Ovary (tissue), 7 donors: ENCODE measurements at regions not wholly inside any gene's neighbourhood (a gene's known extent, or its start where the extent isn't known, plus 50 kb on each side); places are given as distances from the start of the nearest gene placed in this dataset.

Source experiments
- DNase-seq, 5 donors: peaks; one replicate each; pipeline ENCODE4 v3.0.0-alpha.2; 2019 to 2020
- H3K27ac ChIP-seq, 2 donors: fragments of 200-600 bp; one replicate each; pipeline versions ENCODE4 v1.5.1 to v1.8.0; 2019 to 2022
- H3K27me3 ChIP-seq: fragments of 200-600 bp; one replicate; pipeline ENCODE4 v1.8.0; 2022
- H3K36me3 ChIP-seq: fragments of 200-600 bp; sonication (generic); one replicate; pipeline ENCODE4 v1.5.1; 2019
- H3K4me1 ChIP-seq: one replicate; pipeline ENCODE4 v1.8.1; 2013; ENCODE audit warnings: mild to moderate bottlenecking, moderate library complexity; ENCODE audit not compliant: insufficient read depth
- H3K4me3 ChIP-seq: fragments of 200-600 bp; sonication (generic); one replicate; pipeline ENCODE4 v1.5.1; 2017
- H3K9me3 ChIP-seq, 2 donors: fragments of 200-600 bp in 1 of 2; sonication (generic) in 1 of 2; one replicate each; pipeline versions ENCODE4 v1.5.1 to v1.8.1; 2013 to 2019; ENCODE audit warnings: mild to moderate bottlenecking in 1 of 2, moderate library complexity in 1 of 2
- EP300 ChIP-seq: sonication (generic); formaldehyde crosslinking; IDR thresholded peaks from one replicate; pipeline ENCODE4 v1.6.1; 2017; ENCODE audit warnings: antibody characterized with exemption
- POLR2A ChIP-seq: fragments of 450-650 bp; IDR thresholded peaks from one replicate; pipeline ENCODE4 v1.6.1; 2017; ENCODE audit warnings: antibody characterized with exemption, mild to moderate bottlenecking, moderate library complexity
- WGBS, 3 donors: extraction: QIAGEN DNeasy Blood & Tissue Kit in 1 of 3; methylation state at CpG; one replicate each; pipeline versions ENCODE4 v1.1.5 to v1.1.7; 2013 to 2017; 5-methylcytosine and 5-hydroxymethylcytosine counted together
- intact Hi-C, 4 donors: fragments of 100-400 bp; cut with DNase I; formaldehyde crosslinking; loops; one replicate each; pipeline versions ENCODE4 v1.11.0 to v1.15.1; 2022 to 2023
- TF ChIP-seq, protein P1 (sequence below), 3 donors: fragments of 450-650 bp in 2 of 3; fragments of 200-600 bp in 1 of 3; IDR thresholded peaks; one replicate each; pipeline versions ENCODE4 v1.5.1 to v1.8.0; 2016 to 2022; ENCODE audit warnings: antibody characterized with exemption in 3 of 3, mild to moderate bottlenecking in 1 of 3
- donor health status: DM: no; HTN: no; CAD: no; lungs with moderate emphysema.
- donor health status: DM: no; HTN: no; CAD: no.
- donor health status: Bipolar disorder and iron deficiency.
- donor health status: DM: no; HTN: no; CAD: no.
- donor health status: DM: yes; HTN: yes; CAD: no.

DNA sequence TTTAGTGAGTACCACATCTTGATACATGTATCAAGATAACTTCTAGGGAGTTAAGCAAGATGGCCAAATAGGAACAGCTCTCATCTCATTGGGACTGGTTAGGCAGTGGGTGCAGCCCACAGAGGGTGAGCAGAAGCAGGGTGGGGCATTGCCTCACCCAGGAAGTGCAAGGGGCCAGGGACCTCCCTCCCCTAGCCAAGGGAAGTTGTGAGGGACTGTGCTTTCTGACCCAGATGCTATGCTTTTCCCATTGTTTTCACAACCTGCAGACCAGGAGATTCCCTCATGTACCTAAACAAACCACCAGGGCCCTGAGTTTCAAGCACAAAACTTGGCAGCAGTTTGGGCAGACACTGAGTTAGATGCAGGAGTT lies 665.0 kb upstream of the CBLB start:
- H3K4me1 ChIP-seq: no peaks in the 10 kb centered on the region
- DNase-seq: no peak
- H3K4me3 ChIP-seq: no peak overlapping the region
- intact Hi-C loops: no loop called here
- no peaks in the 10 kb centered on the region for H3K36me3 ChIP-seq
- no peak for TF ChIP-seq EP300
- TF ChIP-seq, protein P1, sequence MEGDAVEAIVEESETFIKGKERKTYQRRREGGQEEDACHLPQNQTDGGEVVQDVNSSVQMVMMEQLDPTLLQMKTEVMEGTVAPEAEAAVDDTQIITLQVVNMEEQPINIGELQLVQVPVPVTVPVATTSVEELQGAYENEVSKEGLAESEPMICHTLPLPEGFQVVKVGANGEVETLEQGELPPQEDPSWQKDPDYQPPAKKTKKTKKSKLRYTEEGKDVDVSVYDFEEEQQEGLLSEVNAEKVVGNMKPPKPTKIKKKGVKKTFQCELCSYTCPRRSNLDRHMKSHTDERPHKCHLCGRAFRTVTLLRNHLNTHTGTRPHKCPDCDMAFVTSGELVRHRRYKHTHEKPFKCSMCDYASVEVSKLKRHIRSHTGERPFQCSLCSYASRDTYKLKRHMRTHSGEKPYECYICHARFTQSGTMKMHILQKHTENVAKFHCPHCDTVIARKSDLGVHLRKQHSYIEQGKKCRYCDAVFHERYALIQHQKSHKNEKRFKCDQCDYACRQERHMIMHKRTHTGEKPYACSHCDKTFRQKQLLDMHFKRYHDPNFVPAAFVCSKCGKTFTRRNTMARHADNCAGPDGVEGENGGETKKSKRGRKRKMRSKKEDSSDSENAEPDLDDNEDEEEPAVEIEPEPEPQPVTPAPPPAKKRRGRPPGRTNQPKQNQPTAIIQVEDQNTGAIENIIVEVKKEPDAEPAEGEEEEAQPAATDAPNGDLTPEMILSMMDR (IDR thresholded peaks at IDR 0.05): no peak
- TF ChIP-seq POLR2A: no peak
- H3K27ac ChIP-seq: no peak overlapping the region
- H3K9me3 ChIP-seq: no peaks in the 10 kb centered on the region
- no peaks in the 10 kb centered on the region for H3K27me3 ChIP-seq

DNA sequence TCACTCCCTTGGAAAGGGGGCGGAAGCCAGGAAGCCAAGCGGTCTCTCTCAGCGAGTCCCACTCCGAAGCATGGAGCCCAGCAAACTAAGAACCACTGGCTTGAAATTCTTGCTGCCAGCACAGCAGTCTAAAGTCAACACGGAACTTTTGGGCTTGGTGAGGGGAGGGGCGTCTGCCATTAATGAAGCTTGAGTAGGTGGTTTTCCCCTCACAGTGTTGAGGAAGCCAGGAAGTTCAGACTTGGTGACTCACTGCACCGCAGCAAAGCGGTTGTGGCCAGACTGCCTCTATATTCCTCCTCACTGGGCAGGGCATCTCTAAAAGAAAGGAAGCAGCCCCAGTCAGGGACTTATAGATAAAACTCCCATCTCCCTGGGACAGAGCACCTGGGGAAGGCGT lies 665.4 kb upstream of the CBLB start:
- H3K36me3 ChIP-seq: no peaks in the 10 kb centered on the region
- H3K9me3 ChIP-seq: no peaks in the 10 kb centered on the region
- no peaks in the 10 kb centered on the region for H3K27me3 ChIP-seq
- no peak overlapping the region for H3K4me3 ChIP-seq
- intact Hi-C loops: no loop called here
- DNase-seq: no peak
- 86 to 94% (median 91%) methylated on average over 9 of the region's 9 CpGs for WGBS, 3 donors
- TF ChIP-seq POLR2A (no peak), EP300 (no peak)
- TF ChIP-seq, protein P1 (IDR thresholded peaks at IDR 0.05): no peak
- H3K27ac ChIP-seq: no peak overlapping the region
- no peaks in the 10 kb centered on the region for H3K4me1 ChIP-seq

DNA sequence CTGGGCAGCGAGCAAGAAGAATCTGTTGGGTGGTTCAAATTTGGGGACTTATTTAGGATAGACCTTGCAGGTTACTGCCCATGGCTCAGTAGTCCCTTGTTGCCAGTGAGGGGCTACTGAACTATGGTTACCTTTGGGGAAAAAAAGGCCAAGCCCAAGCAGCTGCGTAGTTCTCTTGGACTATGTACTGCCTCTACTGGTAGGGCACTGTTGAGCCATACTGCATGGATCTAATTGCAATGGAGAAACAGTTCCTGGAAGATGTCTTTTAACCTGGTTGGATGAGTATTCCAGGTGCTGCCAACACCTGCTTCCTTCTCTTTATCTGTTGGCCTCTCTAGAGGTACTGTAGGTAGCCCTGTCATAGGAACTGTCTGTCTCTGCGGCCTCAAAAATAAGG lies 671.9 kb upstream of the CBLB start:
- Histone ChIP-seq H3K27me3 (no peaks in the 10 kb centered on the region), H3K36me3 (no peaks in the 10 kb centered on the region), H3K4me1 (no peaks in the 10 kb centered on the region), H3K9me3 (no peaks in the 10 kb centered on the region), H3K4me3 (no peak overlapping the region), H3K27ac (no peak overlapping the region)
- TF ChIP-seq, protein P1 (IDR thresholded peaks at IDR 0.05): no peak
- TF ChIP-seq EP300 (no peak), POLR2A (no peak)
- no peak for DNase-seq
- intact Hi-C loops: no loop called here
- 94 to 97% (median 97%) methylated on average over 3 of the region's 3 CpGs for WGBS, 3 donors

DNA sequence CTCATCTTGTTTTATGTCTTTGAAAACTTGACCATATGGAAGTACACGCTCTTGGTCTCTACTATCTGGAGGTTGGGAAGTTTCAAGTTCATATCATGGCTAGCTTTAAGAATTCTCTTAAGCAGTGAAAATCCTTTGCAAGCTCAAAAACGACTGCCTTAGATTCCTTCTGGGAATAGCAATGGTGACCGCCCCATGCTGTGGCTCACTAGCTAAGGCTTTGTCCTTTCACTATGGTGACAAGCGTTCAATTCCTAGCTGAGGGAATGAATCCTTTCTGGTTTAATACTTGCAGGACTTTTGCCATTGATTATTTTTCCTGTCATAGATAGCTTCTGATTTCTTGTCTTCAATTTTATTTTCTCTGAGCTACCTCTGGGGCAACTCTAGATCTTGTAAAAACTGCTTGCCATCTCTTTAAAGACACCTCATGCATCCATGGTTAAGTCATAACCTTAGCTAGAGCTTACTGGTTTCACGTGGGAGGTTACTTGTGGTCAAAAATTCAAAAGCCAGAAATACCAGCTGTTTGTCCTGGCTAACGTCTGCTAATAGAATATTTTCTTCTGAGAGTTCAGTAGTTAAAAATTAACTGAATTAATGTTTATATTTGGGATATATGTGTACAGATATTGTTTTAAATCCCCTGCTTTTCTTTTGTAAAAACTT lies 673.4 kb upstream of the CBLB start:
- H3K4me3 ChIP-seq: no peak overlapping the region
- no peaks in the 10 kb centered on the region for H3K36me3 ChIP-seq
- no peaks in the 10 kb centered on the region for H3K9me3 ChIP-seq
- WGBS, 3 donors: 55 to 65% (median 57%) methylated on average over 6 of the region's 6 CpGs
- no peaks in the 10 kb centered on the region for H3K27me3 ChIP-seq
- DNase-seq: no peak
- no peak overlapping the region for H3K27ac ChIP-seq
- no peaks in the 10 kb centered on the region for H3K4me1 ChIP-seq
- TF ChIP-seq, protein P1 (IDR thresholded peaks at IDR 0.05): no peak
- intact Hi-C loops: no loop called here
